Tibial artery (tissue), 4 donors: ENCODE measurements at regions not wholly inside any gene's neighbourhood (a gene's known extent, or its start where the extent isn't known, plus 50 kb on each side); places are given as distances from the start of the nearest gene placed in this dataset.

ENCODE experiments used
- DNase-seq, 2 donors: peaks; one replicate each; pipeline ENCODE4 v3.0.0-alpha.2; 2019
- H3K27ac ChIP-seq, 2 donors: fragments of 200-600 bp; sonication (generic) in 1 of 2; 1 replicate in 1 of 2; 2 replicates in 1 of 2; pipeline ENCODE4 v1.5.1; 2018 to 2019; ENCODE audit warnings: mild to moderate bottlenecking in 1 of 2
- H3K27me3 ChIP-seq, 2 donors: fragments of 200-600 bp; sonication (generic) in 1 of 2; one replicate each; pipeline versions ENCODE4 v1.5.1 to v1.6.0; 2016 to 2019
- H3K36me3 ChIP-seq, 3 donors: fragments of 200-600 bp; sonication (generic) in 2 of 3; one replicate each; pipeline ENCODE4 v1.5.1; 2016 to 2019; ENCODE audit warnings: mild to moderate bottlenecking in 2 of 3
- H3K4me1 ChIP-seq, 4 donors: fragments of 200-600 bp; sonication (generic) in 2 of 4; 1 replicate in 3 of 4; 2 replicates in 1 of 4; pipeline ENCODE4 v1.5.1; 2016 to 2019
- H3K4me3 ChIP-seq, 2 donors: fragments of 200-600 bp; sonication (generic) in 1 of 2; 1 replicate in 1 of 2; 2 replicates in 1 of 2; pipeline ENCODE4 v1.5.1; 2018 to 2019; ENCODE audit warnings: mild to moderate bottlenecking in 2 of 2
- H3K9me3 ChIP-seq, 3 donors: fragments of 200-600 bp; sonication (generic) in 1 of 3; one replicate each; pipeline ENCODE4 v1.5.1; 2016 to 2019
- CTCF ChIP-seq, 2 experiments: fragments of 200-600 bp in 1 of 2; fragments of 450-650 bp in 1 of 2; IDR thresholded peaks; one replicate each; pipeline ENCODE4 v1.5.1; 2017 to 2019; ENCODE audit warnings: antibody characterized with exemption in 2 of 2, mild to moderate bottlenecking in 1 of 2, moderate library complexity in 1 of 2
- intact Hi-C: fragments of 100-400 bp; cut with DNase I; formaldehyde crosslinking; loops from one replicate; pipeline ENCODE4 v1.15.0; 2023; ENCODE audit warnings: low total_unique reads

- no peaks in the 10 kb centered on the region for H3K27me3 ChIP-seq
- no peaks in the 10 kb centered on the region for H3K36me3 ChIP-seq
- no peaks in the 10 kb centered on the region for H3K9me3 ChIP-seq
- DNase-seq: no peak
- no peaks in the 10 kb centered on the region for H3K4me1 ChIP-seq
- no peak for TF ChIP-seq CTCF (IDR thresholded peaks at IDR 0.05)
- H3K27ac ChIP-seq: no peak overlapping the region
- no peak overlapping the region for H3K4me3 ChIP-seq
- intact Hi-C loops: no loop called here
Measured at GRCh38 chr14:29168149-29168548, 401.6 kb downstream of the FOXG1 start.

- Histone ChIP-seq H3K27me3 (no peaks in the 10 kb centered on the region), H3K9me3 (no peaks in the 10 kb centered on the region), H3K4me3 (no peak overlapping the region), H3K27ac (no peak overlapping the region), H3K36me3 (no peaks in the 10 kb centered on the region), H3K4me1 (no peaks in the 10 kb centered on the region)
- DNase-seq: no peak
- no peak for TF ChIP-seq CTCF (IDR thresholded peaks at IDR 0.05)
- intact Hi-C loops: no loop called here
Measured at GRCh38 chr14:29169408-29169807, 402.8 kb downstream of the FOXG1 start.

GRCh38 chr14:29175706-29176105 lies 409.1 kb downstream of the FOXG1 start:
- Histone ChIP-seq H3K27ac (no peak overlapping the region), H3K4me3 (no peak overlapping the region), H3K27me3 (no peaks in the 10 kb centered on the region), H3K9me3 (no peaks in the 10 kb centered on the region), H3K36me3 (no peaks in the 10 kb centered on the region), H3K4me1 (no peaks in the 10 kb centered on the region)
- TF ChIP-seq CTCF (IDR thresholded peaks at IDR 0.05): no peak
- intact Hi-C loops: no loop called here
- no peak for DNase-seq

- no peak overlapping the region for H3K4me3 ChIP-seq
- no peak for DNase-seq
- H3K36me3 ChIP-seq: no peaks in the 10 kb centered on the region
- no peaks in the 10 kb centered on the region for H3K9me3 ChIP-seq
- no peaks in the 10 kb centered on the region for H3K4me1 ChIP-seq
- no peak overlapping the region for H3K27ac ChIP-seq
- H3K27me3 ChIP-seq: no peaks in the 10 kb centered on the region
- TF ChIP-seq CTCF (IDR thresholded peaks at IDR 0.05): no peak
- intact Hi-C loops: no loop called here
Measured at GRCh38 chr14:29176876-29177275, 410.3 kb downstream of the FOXG1 start.

- no peaks in the 10 kb centered on the region for H3K4me1 ChIP-seq
- no peaks in the 10 kb centered on the region for H3K27me3 ChIP-seq
- H3K9me3 ChIP-seq: no peaks in the 10 kb centered on the region
- no peaks in the 10 kb centered on the region for H3K36me3 ChIP-seq
- no peak for TF ChIP-seq CTCF (IDR thresholded peaks at IDR 0.05)
- no peak overlapping the region for H3K27ac ChIP-seq
- H3K4me3 ChIP-seq: no peak overlapping the region
- DNase-seq: no peak
- intact Hi-C loops: no loop called here
Measured at GRCh38 chr14:29178971-29179370, 412.4 kb downstream of the FOXG1 start.

GRCh38 chr14:29191092-29191491 lies 424.5 kb downstream of the FOXG1 start:
- H3K9me3 ChIP-seq: no peaks in the 10 kb centered on the region
- intact Hi-C loops: no loop called here
- H3K27me3 ChIP-seq: no peaks in the 10 kb centered on the region
- H3K4me3 ChIP-seq: no peak overlapping the region
- H3K4me1 ChIP-seq: no peaks in the 10 kb centered on the region
- no peak for TF ChIP-seq CTCF (IDR thresholded peaks at IDR 0.05)
- no peak for DNase-seq
- no peaks in the 10 kb centered on the region for H3K36me3 ChIP-seq
- H3K27ac ChIP-seq: no peak overlapping the region
